ENCODE measurements at regions not wholly inside any gene's neighbourhood (a gene's known extent, or its start where the extent isn't known, plus 50 kb on each side); places are given as distances from the start of the nearest gene placed in this dataset.
A peak's percentile ranks its signal among the peaks of the same experiment; 100 is the strongest.

GRCh38 chr15:66928101-66928500 is 137.3 kb upstream of the SMAD3 start:
- no peak overlapping the region for H3K4me3 ChIP-seq (replicated peaks; ENCODE audit: low read depth, low read length)
- DNase-seq (ENCODE audit: extremely low read depth, low read depth): no peak
- no peak for TF ChIP-seq CTCF (IDR thresholded peaks at IDR 0.05; ENCODE audit: low read depth, low read length, missing control alignments)

- no peak for TF ChIP-seq CTCF (IDR thresholded peaks at IDR 0.05; ENCODE audit: low read depth, low read length, missing control alignments)
- DNase-seq (ENCODE audit: extremely low read depth, low read depth): no peak
- H3K4me3 ChIP-seq (replicated peaks; ENCODE audit: low read depth, low read length): no peak overlapping the region
These were observed 136.6 kb upstream of the SMAD3 start for GRCh38 chr15:66928784-66929183.

- no peak for TF ChIP-seq CTCF (IDR thresholded peaks at IDR 0.05; ENCODE audit: low read depth, low read length, missing control alignments)
- H3K4me3 ChIP-seq (replicated peaks; ENCODE audit: low read depth, low read length): no peak overlapping the region
- DNase-seq (ENCODE audit: extremely low read depth, low read depth): no peak
These were observed 135.5 kb upstream of the SMAD3 start for GRCh38 chr15:66929843-66930402.

- TF ChIP-seq CTCF (IDR thresholded peaks at IDR 0.05; ENCODE audit: low read depth, low read length, missing control alignments): no peak
- no peak overlapping the region for H3K4me3 ChIP-seq (replicated peaks; ENCODE audit: low read depth, low read length)
- peak; percentile 33 for DNase-seq (ENCODE audit: extremely low read depth, low read depth)
These were observed 133.4 kb upstream of the SMAD3 start for GRCh38 chr15:66931768-66932633.

- no peak overlapping the region for H3K4me3 ChIP-seq (replicated peaks; ENCODE audit: low read depth, low read length)
- DNase-seq (ENCODE audit: extremely low read depth, low read depth): no peak
- no peak for TF ChIP-seq CTCF (IDR thresholded peaks at IDR 0.05; ENCODE audit: low read depth, low read length, missing control alignments)
These were observed 132.8 kb upstream of the SMAD3 start for GRCh38 chr15:66932634-66933024.

- DNase-seq (ENCODE audit: extremely low read depth, low read depth): no peak
- no peak overlapping the region for H3K4me3 ChIP-seq (replicated peaks; ENCODE audit: low read depth, low read length)
- TF ChIP-seq CTCF (IDR thresholded peaks at IDR 0.05; ENCODE audit: low read depth, low read length, missing control alignments): no peak
These were observed 131.2 kb upstream of the SMAD3 start for GRCh38 chr15:66933932-66934867.
